Activated T-helper 2 cell treated with anti-CD3 and anti-CD28 coated beads, Interferon-gamma antibody, Interleukin-2, Interleukin-4, amounts not matched to agents 10 μg/mL and 5 μg/mL and 100 μg/mL, durations not matched to agents 14 hours and 24 hours and 36 hours (primary cell): ENCODE measurements at regions not wholly inside any gene's neighbourhood (a gene's known extent, or its start where the extent isn't known, plus 50 kb on each side); places are given as distances from the start of the nearest gene placed in this dataset.
"Not testable (repeated sequence)": the region's sequence is repeated elsewhere in the genome, so short reads cannot be mapped to it uniquely, and the experiment has no call there.

Source experiments
- DNase-seq: peaks from one replicate; pipeline ENCODE4 v3.0.0; 2021; ENCODE audit warnings: low spot score
- H3K27ac Mint-ChIP-seq: one replicate; pipeline ENCODE4 v1.8.0; 2021; ENCODE audit warnings: mixed read lengths
- H3K27me3 Mint-ChIP-seq: one replicate; pipeline ENCODE4 v1.8.0; 2021; ENCODE audit warnings: low read depth, mixed read lengths
- H3K36me3 Mint-ChIP-seq: one replicate; pipeline ENCODE4 v1.8.0; 2021; ENCODE audit warnings: low read depth, mixed read lengths
- H3K4me1 Mint-ChIP-seq: one replicate; pipeline ENCODE4 v1.8.0; 2021; ENCODE audit warnings: low read depth, mixed read lengths
- H3K4me3 Mint-ChIP-seq: one replicate; pipeline ENCODE4 v1.8.0; 2021; ENCODE audit warnings: low read depth, mild to moderate bottlenecking, moderate library complexity, mixed read lengths
- H3K9me3 Mint-ChIP-seq: one replicate; pipeline ENCODE4 v1.8.0; 2021; ENCODE audit warnings: mixed read lengths
- intact Hi-C: fragments of 100-400 bp; cut with micrococcal nuclease; formaldehyde crosslinking; loops from one replicate; pipeline ENCODE4 v1.15.1; 2023

- peaks cover 12% of the 10 kb centered on the region for H3K27me3 Mint-ChIP-seq
- no peak overlapping the region for H3K27ac Mint-ChIP-seq
- intact Hi-C loops, result no loop called here
- H3K9me3 Mint-ChIP-seq, result no peaks in the 10 kb centered on the region
- H3K4me1 Mint-ChIP-seq, result no peaks in the 10 kb centered on the region
- H3K36me3 Mint-ChIP-seq, result no peaks in the 10 kb centered on the region
- H3K4me3 Mint-ChIP-seq, result no peak overlapping the region
- no peak for DNase-seq
Measured at GRCh38 chr7:149642589-149642988, 130.8 kb downstream of the ZNF467 start.

GRCh38 chr7:149638566-149639320 is 134.6 kb downstream of the ZNF467 start:
- no peaks in the 10 kb centered on the region for H3K36me3 Mint-ChIP-seq
- H3K9me3 Mint-ChIP-seq, result no peaks in the 10 kb centered on the region
- H3K27ac Mint-ChIP-seq, result no peak overlapping the region

GRCh38 chr7:149637911-149638565 is 135.3 kb downstream of the ZNF467 start:
- H3K27me3 Mint-ChIP-seq, result peaks cover 14% of the 10 kb centered on the region
- H3K36me3 Mint-ChIP-seq, result no peaks in the 10 kb centered on the region
- H3K4me3 Mint-ChIP-seq, result no peak overlapping the region
- H3K4me1 Mint-ChIP-seq, result no peaks in the 10 kb centered on the region
- no peak for DNase-seq
- intact Hi-C loops, result no loop called here
- no peaks in the 10 kb centered on the region for H3K9me3 Mint-ChIP-seq
- H3K27ac Mint-ChIP-seq, result no peak overlapping the region

More at GRCh38 chr7:149638566-149639320, 134.6 kb downstream of the ZNF467 start:
- peaks cover 9% of the 10 kb centered on the region for H3K27me3 Mint-ChIP-seq
- no peak overlapping the region for H3K4me3 Mint-ChIP-seq
- DNase-seq, result no peak
- no peaks in the 10 kb centered on the region for H3K4me1 Mint-ChIP-seq
- intact Hi-C loops, result no loop called here

- intact Hi-C loops, result no loop called here
- H3K27ac Mint-ChIP-seq, result no peak overlapping the region
- no peaks in the 10 kb centered on the region for H3K4me1 Mint-ChIP-seq
- no peak for DNase-seq
- H3K4me3 Mint-ChIP-seq, result no peak overlapping the region
- peaks cover 10% of the 10 kb centered on the region for H3K27me3 Mint-ChIP-seq
- H3K36me3 Mint-ChIP-seq, result no peaks in the 10 kb centered on the region
- H3K9me3 Mint-ChIP-seq, result no peaks in the 10 kb centered on the region
Measured at GRCh38 chr7:149635561-149636329, 137.6 kb downstream of the ZNF467 start.

- Mint-ChIP-seq H3K4me1 (no peaks in the 10 kb centered on the region), H3K9me3 (no peaks in the 10 kb centered on the region), H3K27ac (no peak overlapping the region), H3K27me3 (peaks cover 10% of the 10 kb centered on the region), H3K4me3 (no peak overlapping the region), H3K36me3 (no peaks in the 10 kb centered on the region)
- no peak for DNase-seq
- intact Hi-C loops, result no loop called here
Measured at GRCh38 chr7:149633976-149634945, 136.7 kb upstream of the ZNF746 start.

- DNase-seq, H3K27ac Mint-ChIP-seq, H3K27me3 Mint-ChIP-seq, H3K4me1 Mint-ChIP-seq, H3K36me3 Mint-ChIP-seq, H3K4me3 Mint-ChIP-seq, H3K9me3 Mint-ChIP-seq: not testable (repeated sequence)
- intact Hi-C loops, result loop anchor here (5.0 to 10.0 kb wide), 4 partner anchors 246 to 604 kb away; partner anchors contain the start of genes ATP6V0E2, PDIA4, ZNF425 and ZNF783
Measured at GRCh38 chr7:149628361-149629149, 130.9 kb upstream of the ZNF746 start.

- no peaks in the 10 kb centered on the region for H3K36me3 Mint-ChIP-seq
- intact Hi-C loops, result loop anchor here (5.0 to 10.0 kb wide), 4 partner anchors 247 to 603 kb away; partner anchors contain the start of genes ATP6V0E2, PDIA4, ZNF425 and ZNF783
- DNase-seq, result no peak
- H3K27ac Mint-ChIP-seq, result no peak overlapping the region
- H3K4me3 Mint-ChIP-seq, result no peak overlapping the region
- H3K4me1 Mint-ChIP-seq, result peaks cover 15% of the 10 kb centered on the region
- peaks cover 7% of the 10 kb centered on the region for H3K27me3 Mint-ChIP-seq
- H3K9me3 Mint-ChIP-seq, result no peaks in the 10 kb centered on the region
Measured at GRCh38 chr7:149627911-149628310, 130.3 kb upstream of the ZNF746 start.

- no peak for DNase-seq
- peaks cover 24% of the 10 kb centered on the region for H3K4me1 Mint-ChIP-seq
- H3K9me3 Mint-ChIP-seq, result no peaks in the 10 kb centered on the region
- peaks cover 5% of the 10 kb centered on the region for H3K36me3 Mint-ChIP-seq
- no peak overlapping the region for H3K4me3 Mint-ChIP-seq
- intact Hi-C loops, result loop anchor here (5.0 to 10.0 kb wide), 4 partner anchors 248 to 602 kb away; partner anchors contain the start of genes ATP6V0E2, PDIA4, ZNF425 and ZNF783
- peaks cover 7% of the 10 kb centered on the region for H3K27me3 Mint-ChIP-seq
- no peak overlapping the region for H3K27ac Mint-ChIP-seq
Measured at GRCh38 chr7:149626972-149627371, 129.4 kb upstream of the ZNF746 start.

GRCh38 chr7:149625947-149626392 is 128.4 kb upstream of the ZNF746 start:
- Mint-ChIP-seq H3K27ac (no peak overlapping the region), H3K27me3 (peaks cover 7% of the 10 kb centered on the region), H3K36me3 (peaks cover 14% of the 10 kb centered on the region), H3K9me3 (no peaks in the 10 kb centered on the region), H3K4me1 (peaks cover 33% of the 10 kb centered on the region), H3K4me3 (peak overlapping the region; percentile 1)
- intact Hi-C loops, result loop anchor here (1.0 to 10.0 kb wide), 8 partner anchors 127 to 601 kb away; partner anchors contain the start of genes ATP6V0E2, PDIA4, ZNF398 and ZNF425
- no peak for DNase-seq

GRCh38 chr7:149625340-149625946 is 127.8 kb upstream of the ZNF746 start:
- peaks cover 36% of the 10 kb centered on the region for H3K4me1 Mint-ChIP-seq
- H3K9me3 Mint-ChIP-seq, result no peaks in the 10 kb centered on the region
- H3K36me3 Mint-ChIP-seq, result peaks cover 19% of the 10 kb centered on the region
- peak overlapping the region; percentile 87 for H3K4me3 Mint-ChIP-seq
- intact Hi-C loops, result loop anchor here (1.0 to 10.0 kb wide), 8 partner anchors 127 to 601 kb away; partner anchors contain the start of genes ATP6V0E2, PDIA4, ZNF398 and ZNF425
- peak overlapping the region; percentile 16 for H3K27ac Mint-ChIP-seq
- peak; percentile 37 for DNase-seq
- H3K27me3 Mint-ChIP-seq, result peaks cover 7% of the 10 kb centered on the region
